HG03342 (cell line): ENCODE measurements at regions not wholly inside any gene's neighbourhood (a gene's known extent, or its start where the extent isn't known, plus 50 kb on each side); places are given as distances from the start of the nearest gene placed in this dataset.

Experiments used
- ATAC-seq: cut with Tn5 transposase; IDR thresholded peaks from one replicate; pipeline ENCODE4 v1.9.1; 2021; ENCODE audit warnings: mild to moderate bottlenecking, moderate library complexity; ENCODE audit not compliant: unreplicated experiment

GRCh38 chr3:168419091-168419490 is 323.4 kb upstream of the GOLIM4 start:
- ATAC-seq, result no peak

DNA sequence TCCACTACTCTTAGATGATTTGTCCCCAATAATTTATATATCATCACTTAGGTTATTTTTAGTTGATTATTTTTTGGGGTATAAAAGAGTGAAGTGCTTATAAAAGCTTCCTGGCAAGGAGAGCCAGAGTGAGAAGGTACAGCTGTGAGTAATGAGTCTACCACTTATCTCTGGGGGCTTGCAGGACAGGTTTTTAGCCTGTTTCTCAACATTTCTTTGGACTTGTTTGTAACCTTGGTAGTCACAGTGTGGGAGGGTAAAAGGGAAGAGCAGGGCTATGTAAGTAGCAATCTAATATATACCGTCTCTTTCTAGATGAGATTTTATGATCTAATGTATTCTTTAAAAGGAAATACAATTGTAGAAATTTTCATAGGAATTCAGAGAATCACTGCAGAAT is 321.3 kb upstream of the GOLIM4 start:
- ATAC-seq, result no peak

DNA sequence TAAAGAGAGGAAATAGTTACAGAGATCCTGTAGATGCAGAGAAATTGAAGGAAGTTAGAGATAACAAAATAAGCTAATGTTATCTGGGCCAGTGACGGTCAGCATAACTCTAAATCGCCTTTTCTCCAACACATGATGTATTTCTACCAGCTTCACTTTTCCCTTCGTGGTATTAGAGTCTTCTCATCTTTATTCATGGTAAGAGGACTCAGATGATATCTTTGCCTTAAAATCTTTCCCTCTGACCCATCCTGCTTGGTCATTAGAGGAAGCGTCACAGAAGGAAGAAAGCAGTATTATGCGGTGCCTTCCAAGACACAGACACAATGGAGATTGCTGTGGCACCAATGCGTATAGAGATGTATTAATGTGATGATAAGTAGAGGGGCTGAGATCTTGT is 320.7 kb upstream of the GOLIM4 start:
- ATAC-seq, result no peak

DNA sequence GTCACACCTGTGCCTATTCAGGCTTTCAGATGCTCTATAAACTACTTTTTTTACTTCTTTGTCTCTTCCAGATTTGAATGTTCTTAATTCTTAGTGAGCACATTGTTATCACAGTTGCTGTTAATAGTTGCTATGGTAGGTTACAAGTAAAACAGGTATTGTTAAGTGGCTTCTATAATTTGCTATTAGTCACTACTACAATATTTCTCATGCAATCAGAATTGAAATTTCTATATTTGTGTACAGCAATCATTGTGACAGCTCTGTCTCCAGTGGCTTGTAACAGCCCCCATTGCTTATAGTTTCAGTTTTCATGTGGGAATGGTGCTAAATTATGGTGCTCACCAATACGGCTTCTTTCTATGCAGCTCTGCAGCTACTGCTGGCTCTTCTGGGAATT is 318.4 kb upstream of the GOLIM4 start:
- ATAC-seq, result no peak

GRCh38 chr3:168407381-168407780 is 311.7 kb upstream of the GOLIM4 start:
- ATAC-seq, result no peak

DNA sequence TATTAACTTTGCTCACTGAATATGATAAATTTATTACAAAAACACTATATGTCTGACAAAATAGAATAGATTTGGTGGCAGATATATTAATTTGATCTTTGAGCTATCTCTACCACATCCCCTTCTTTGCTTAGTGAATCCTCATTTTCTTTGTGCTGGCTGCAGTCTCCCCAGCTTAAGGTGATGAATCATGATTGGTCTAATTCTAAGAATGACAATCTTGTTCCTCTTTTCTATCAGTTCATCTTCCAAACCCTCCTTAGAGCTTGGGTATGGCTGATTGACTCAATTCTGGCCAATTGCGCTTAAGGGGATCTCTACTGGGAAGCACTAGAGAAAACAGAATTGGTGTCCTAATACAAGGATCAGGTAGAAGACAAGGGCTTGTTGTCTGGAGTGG is 309.6 kb upstream of the GOLIM4 start:
- no peak for ATAC-seq

DNA sequence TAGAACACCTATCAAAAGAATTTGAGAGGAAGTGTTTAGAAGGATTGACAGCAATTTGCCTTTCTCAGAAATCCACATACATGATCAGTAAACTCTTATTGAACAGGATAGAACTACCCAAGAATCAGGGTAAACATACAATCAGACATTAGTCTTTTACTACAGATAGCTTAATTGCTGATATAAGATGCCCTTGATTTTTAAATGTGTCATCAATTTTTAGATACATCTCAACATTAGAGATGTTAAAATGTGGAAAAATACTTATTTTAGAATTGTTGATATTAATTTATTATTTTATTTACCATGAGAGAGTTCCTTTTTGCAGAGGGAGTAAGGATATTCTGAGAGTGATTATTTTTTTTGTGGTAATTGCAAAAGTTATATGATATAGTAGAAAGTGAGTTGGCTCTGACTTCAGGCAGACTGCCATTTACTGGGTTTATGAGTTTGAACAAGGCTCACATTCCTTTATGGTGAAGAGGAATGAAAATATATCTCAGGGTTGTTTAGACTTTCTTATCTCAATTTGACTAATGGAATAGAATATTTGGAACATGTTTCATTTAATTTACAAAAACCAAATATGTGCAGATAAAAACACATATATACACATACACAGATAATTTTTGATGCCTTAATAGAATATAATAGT is 302.8 kb upstream of the GOLIM4 start:
- ATAC-seq, result no peak

- no peak for ATAC-seq
These were observed 301.1 kb upstream of the GOLIM4 start for GRCh38 chr3:168396861-168397260.

DNA sequence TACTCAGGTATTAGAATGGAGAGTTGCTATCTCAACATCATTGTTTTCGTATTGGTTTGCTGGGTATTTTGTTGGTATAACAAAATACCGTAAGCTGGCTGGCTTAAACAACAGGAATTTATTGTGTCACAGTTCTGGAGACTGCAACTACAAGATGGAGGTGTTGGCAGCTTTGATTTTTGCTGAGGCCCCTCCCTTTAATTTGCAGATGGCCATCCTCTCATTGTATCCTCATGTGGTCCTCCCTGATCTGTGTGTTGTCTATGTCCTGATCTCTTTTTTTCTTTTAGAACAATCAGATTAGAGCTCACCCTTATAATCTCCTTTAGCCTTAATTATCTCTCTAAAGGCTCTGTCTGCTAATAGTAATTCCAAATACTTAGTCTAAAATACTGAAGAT is 299.8 kb upstream of the GOLIM4 start:
- no peak for ATAC-seq

GRCh38 chr3:168394439-168394838 is 298.7 kb upstream of the GOLIM4 start:
- ATAC-seq, result no peak

GRCh38 chr3:168386301-168386700 is 290.6 kb upstream of the GOLIM4 start:
- no peak for ATAC-seq

GRCh38 chr3:168384990-168385389 is 289.3 kb upstream of the GOLIM4 start:
- ATAC-seq, result no peak

- ATAC-seq, result no peak
These were observed 287.8 kb upstream of the GOLIM4 start for GRCh38 chr3:168383573-168383972.

- no peak for ATAC-seq
These were observed 276.1 kb upstream of the GOLIM4 start for GRCh38 chr3:168371846-168372245.

- ATAC-seq, result no peak
These were observed 269.2 kb upstream of the GOLIM4 start for GRCh38 chr3:168364967-168365366.

GRCh38 chr3:168362661-168363247 is 267.0 kb upstream of the GOLIM4 start:
- ATAC-seq, result no peak

- no peak for ATAC-seq
These were observed 266.4 kb upstream of the GOLIM4 start for GRCh38 chr3:168362156-168362555.

GRCh38 chr3:168360993-168361392 is 265.3 kb upstream of the GOLIM4 start:
- no peak for ATAC-seq

GRCh38 chr3:168342946-168343850 is 247.5 kb upstream of the GOLIM4 start:
- no peak for ATAC-seq

GRCh38 chr3:168341956-168342936 is 246.5 kb upstream of the GOLIM4 start:
- no peak for ATAC-seq
